GM18517 (cell line): ENCODE measurements at regions not wholly inside any gene's neighbourhood (a gene's known extent, or its start where the extent isn't known, plus 50 kb on each side); places are given as distances from the start of the nearest gene placed in this dataset.
A peak's percentile ranks its signal among the peaks of the same experiment; 100 is the strongest.
"Not testable (repeated sequence)": the region's sequence is repeated elsewhere in the genome, so short reads cannot be mapped to it uniquely, and the experiment has no call there.

Source experiments
- ATAC-seq: cut with Tn5 transposase; IDR thresholded peaks from one replicate; pipeline ENCODE4 v1.9.1; 2021; ENCODE audit warnings: mild to moderate bottlenecking, moderate library complexity; ENCODE audit not compliant: unreplicated experiment

DNA sequence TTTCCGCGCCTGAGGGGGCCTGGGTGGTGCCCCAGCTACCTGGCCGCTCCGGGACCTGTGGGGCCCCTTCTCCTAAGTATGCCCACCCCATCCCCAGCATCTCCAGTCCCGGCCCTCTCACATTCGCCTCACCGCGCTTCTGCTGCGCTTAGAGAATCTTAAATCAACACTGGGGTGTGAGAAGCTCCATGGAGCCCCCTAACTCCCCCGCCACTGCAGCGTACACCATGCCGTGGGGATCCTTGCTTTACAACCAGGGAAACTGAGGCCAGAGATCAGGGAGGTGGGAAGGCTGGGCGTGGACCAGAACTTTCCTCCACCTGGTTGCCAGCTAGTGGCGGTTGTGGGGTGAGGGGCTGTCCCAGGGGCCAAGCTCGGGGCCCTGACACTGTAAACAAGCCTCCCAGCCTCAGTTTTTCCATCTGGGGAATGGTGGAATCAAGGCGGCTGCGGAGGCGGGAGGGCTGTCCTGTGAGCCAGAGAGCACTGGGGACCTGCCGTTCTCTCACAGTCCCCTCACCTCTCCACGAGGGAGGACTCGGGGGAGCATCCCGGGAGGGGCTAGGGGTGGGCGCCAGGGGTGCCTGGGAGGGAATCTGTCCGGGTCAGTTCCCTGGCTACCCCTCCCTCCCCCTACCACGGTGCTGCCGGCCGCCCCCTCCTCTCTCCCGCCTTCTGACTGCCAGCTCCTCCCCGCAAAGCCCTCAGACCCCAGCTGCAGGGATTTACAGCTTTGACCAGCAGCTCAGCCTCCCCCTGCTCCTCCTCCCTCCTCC, 161.2 kb downstream of the C9orf50 start:
- no peak for ATAC-seq

GRCh38 chr9:129458663-129459546, 162.0 kb downstream of the C9orf50 start:
- no peak for ATAC-seq

- peak; percentile 54 for ATAC-seq
Observed at GRCh38 chr9:129458155-129458661, 162.7 kb downstream of the C9orf50 start.

- no peak for ATAC-seq
Observed at GRCh38 chr9:129457325-129457779, 163.5 kb downstream of the C9orf50 start.

- ATAC-seq: no peak
Observed at GRCh38 chr9:129456549-129457324, 164.2 kb downstream of the C9orf50 start.

DNA sequence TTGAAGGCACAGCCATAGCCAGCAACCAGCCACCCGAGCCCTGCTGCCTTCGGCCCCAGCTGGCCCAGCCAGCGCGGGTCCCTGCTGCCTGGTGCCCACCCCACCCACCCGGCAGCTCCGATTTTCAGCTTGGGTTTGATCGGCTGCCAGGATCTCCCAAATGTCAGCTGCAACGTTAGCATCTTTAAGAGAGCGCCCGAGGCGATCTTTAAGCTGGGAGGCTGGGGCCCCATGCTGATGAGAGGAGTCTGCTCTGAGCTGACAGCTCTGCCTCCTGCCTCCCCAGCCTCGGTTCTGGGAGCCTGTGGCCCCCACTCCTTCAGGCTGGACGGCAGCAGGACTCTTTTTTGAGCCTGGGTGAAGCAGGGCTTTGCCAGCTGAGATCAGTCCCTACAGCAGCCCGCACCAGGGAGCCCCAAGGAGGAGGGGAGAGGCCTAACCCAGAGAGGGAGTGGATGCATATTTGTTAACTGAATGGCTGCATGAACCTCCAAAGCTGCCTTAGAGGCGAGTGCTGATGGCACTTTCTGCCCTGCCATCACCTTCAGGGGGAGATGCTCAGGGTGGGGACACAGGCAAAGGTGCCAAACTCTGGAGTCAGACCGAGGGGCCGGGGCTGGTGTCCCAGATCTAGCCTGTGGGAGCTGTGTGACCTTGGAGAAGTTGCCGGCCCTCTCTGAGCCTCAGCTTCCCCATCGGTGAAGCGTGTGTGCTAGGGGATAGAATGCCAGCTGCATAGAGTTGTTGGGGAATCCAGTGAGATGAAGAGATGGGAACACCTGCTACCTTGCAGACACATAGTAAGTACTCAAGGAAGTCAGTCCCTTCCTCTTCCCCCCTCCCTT, 165.5 kb downstream of the C9orf50 start:
- ATAC-seq: no peak

DNA sequence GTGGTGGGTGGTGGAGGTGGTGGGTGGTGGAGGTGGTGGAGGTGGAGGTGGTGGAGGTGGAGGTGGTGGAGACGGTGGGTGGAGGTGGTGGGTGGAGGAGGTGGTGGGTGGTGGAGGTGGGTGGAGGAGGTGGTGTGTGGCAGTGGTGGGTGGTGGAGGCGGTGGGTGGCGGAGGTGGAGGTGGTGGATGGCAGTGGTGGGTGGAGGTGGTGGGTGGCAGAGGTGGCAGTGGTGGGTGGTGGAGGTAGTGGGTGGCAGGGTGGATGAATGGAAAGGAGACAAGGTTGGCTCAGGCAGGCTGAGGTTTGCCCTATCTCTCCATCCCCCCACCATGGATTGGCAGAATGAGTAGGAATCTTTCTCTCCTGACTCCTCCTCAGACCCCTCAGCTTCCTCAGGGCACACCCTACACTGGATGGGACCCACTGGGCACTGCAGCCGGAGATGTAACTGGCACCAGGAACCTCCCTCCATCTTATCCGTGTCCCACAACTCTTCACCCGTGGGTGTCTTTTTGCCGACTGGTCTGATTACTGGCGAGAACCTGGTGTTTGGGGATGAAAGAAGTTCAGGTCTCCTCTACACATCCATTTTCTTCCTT, 166.3 kb downstream of the C9orf50 start:
- no peak for ATAC-seq

GRCh38 chr9:129453734-129454133, 167.2 kb downstream of the C9orf50 start:
- ATAC-seq: no peak

DNA sequence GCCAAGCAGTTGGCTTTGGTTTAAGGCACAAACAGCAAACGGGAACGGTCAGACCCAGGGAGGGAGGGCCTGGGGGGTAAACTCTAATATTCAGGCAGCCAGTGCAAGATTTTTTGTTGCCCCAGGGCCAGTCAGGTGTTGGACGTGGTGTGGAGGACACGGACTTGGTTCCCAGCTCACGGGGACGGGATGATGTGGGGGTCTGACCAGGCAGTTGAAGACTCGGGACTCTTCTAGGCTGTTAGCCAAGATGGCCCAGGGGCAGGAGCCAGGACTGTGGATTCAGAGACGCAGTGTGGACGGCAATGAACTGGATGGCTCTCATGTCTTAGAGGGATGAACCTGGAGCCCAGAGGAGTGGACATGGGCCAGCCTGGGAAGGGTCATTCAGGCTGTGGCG, 169.2 kb downstream of the C9orf50 start:
- ATAC-seq: no peak

DNA sequence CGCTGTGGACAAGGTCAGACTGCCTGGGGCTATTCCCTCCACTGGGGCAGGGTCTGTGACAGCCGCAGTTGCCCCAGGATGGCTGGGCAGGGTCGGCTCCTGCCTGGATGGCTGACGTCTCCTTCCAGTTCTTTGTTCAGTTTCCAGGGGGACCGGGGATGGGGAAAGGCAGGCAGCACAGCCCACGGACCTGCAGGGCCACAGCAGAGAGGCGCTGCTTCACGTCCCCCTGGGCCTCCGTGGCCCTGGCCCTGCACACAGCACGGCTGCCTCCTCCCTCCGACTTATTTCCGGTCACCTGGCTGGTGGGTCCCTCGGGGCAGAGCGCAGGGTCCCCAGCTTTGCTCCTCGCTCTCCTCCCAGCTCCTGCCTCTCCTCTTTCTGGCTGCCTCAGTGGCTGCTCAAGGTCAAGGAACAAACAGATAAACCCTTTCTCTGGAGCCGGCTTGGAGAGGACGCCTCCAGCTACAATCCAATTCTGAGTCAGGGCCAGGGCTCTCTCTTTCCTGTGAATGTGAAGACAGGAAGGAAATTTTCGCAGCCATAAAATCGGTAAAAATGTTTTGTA, 169.7 kb downstream of the C9orf50 start:
- ATAC-seq: no peak

DNA sequence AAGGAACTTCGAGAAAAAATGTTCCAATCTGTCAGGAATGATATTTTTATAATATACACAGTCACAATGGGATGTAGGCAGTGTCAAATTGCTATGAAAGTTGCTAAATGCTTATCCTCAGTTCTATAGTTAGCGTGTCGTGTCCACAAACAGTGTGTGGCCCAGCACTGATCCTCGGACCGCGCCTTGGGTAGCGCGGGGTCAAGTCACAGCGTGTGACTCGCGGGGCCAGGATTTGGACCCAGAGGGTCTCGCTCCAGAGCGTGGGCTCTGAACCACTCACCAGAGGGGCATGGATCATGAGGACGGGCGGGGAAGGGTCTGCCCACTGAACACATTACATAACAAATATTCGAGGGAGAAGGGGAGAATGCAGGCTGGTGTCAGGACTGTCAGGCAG, 171.8 kb downstream of the C9orf50 start:
- no peak for ATAC-seq

DNA sequence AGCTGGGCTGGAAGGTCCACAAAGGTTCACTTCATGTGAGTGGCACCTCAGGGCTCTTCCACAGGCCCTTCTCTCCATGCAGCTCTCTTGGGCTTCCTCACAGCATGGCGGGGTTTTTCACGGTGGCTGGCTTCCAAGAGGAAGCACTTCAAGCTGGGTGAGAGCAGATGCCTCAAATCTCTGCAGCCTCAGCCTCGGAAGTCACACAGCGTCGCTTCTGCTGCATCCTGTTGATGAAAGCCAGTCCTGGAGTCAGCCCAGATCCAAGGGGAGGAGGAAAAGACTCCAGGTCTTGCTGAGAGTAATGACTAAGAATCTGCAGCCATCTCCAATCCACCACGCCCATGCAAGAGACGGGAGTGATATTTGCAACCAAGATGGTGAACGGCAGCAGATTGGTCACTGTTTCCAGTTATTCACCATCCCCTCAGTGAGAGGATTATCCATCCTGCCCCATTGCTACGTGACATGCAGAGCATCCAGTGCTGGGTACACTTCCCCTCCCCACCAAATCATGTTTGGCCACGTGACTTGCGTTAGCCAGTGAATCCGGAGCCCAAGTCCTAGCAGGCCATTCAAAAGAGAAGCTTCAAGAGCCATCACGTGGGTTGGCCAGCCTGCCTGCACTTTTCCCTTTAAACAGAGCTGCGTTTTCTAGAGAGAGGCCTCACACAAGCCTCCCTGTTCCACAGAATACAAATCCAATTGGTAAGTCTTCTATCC, 173.9 kb downstream of the C9orf50 start:
- no peak for ATAC-seq

DNA sequence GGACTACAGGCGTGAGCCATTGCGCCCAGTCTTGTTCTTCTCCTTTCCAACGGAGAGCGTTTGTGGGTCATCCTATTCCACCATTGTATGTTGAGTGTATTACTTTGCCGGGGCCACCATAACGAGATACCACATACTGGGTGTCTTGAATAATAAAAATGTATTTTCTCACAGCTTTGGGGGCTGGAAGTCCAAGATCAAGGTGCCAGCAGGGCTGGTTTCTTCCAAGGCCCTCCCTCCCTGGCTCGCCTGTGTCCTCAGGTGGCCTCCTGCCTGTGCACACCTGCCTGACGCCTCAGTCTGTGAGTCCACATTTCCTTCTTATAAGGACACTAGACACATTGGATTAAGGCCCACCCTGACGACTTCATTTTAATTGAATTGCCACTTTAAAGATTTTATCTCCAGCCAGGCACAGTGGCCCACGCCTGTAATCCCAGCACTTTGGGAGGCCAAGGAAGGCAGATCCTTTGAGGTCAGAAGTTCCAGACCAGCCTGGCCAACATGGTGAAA, 175.1 kb downstream of the C9orf50 start:
- ATAC-seq: no peak

- ATAC-seq: not testable (repeated sequence)
Observed at GRCh38 chr9:129443515-129444164, 177.3 kb downstream of the C9orf50 start.

DNA sequence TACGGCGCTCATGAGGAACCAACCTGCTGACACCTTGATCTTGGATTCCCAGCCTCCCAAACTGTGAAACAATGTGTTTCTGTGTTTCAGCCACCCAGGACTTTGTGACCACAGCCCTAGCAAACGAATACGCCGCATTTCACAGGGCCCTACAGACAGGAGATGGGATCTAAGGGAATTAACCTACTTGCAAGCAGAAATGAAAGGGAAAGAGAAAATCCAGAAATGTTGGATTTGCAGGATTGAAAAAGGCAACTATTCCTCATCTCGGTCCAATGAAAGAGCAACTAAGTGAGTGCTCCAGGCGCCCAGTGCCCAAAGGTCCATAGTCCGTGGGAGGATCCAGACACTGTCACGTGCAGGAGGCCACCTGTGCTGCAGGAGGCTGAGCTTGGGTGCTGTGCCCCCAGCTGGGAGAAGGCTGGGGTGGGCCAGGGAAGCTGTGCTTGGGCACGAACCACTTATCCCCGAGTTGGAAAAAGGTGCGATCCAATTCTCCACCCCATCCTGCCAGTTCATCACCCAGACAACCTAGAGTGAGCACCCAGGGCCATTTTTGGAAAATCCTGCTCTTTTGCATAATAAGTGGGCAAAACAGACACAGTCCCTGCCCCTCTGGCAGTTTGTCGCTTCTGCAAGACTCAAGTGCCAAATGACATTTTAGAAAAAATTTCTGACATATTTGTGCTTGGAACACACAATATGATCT, 177.9 kb downstream of the C9orf50 start:
- no peak for ATAC-seq

DNA sequence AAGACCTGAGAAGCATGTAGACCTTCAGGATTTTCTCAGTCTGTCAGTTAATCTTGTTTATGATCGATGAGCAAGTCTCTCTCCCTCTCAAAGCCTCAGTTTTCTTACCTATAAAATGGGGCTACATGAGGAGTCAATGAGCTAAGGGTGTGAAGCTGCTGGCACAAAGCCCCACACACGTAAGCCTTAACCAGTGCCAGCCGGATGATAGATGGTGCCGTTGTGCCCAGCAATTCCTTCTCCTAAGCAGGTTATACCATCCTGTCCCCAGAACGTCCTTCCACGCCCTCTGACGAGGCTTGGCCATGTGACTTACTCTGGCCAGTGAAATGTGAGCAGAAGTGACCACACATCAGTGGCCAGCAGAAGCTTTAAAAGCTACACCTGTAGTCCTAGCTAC, 179.0 kb downstream of the C9orf50 start:
- ATAC-seq: no peak

- no peak for ATAC-seq
Observed at GRCh38 chr9:129440435-129441186, 180.3 kb downstream of the C9orf50 start.
